Gastrocnemius medialis (tissue), 4 donors: ENCODE measurements at regions not wholly inside any gene's neighbourhood (a gene's known extent, or its start where the extent isn't known, plus 50 kb on each side); places are given as distances from the start of the nearest gene placed in this dataset.

Experiments
- CTCF ChIP-seq, 5 experiments: fragments of 450-650 bp in 3 of 5; fragments of 200-600 bp in 2 of 5; sonication (generic) in 2 of 5; IDR thresholded peaks in 4 of 5; conservative IDR thresholded peaks in 1 of 5; 1 replicate in 4 of 5; 2 replicates in 1 of 5; pipeline ENCODE4 v1.5.1; 2016 to 2019; ENCODE audit warnings: antibody characterized with exemption in 5 of 5, mild to moderate bottlenecking in 3 of 5, moderate library complexity in 3 of 5
- POLR2A ChIP-seq, 2 donors: fragments of 450-650 bp; IDR thresholded peaks; one replicate each; pipeline ENCODE4 v1.6.1; 2017; ENCODE audit warnings: antibody characterized with exemption in 2 of 2, mild to moderate bottlenecking in 2 of 2, moderate library complexity in 2 of 2

GRCh38 chr20:59491884-59492283, 112.5 kb upstream of the PHACTR3 start:
- TF ChIP-seq CTCF (IDR thresholded peaks at IDR 0.05 in 4 of 5, conservative IDR thresholded peaks at IDR 0.05 in 1 of 5): no peak
- no peak for TF ChIP-seq POLR2A (IDR thresholded peaks at IDR 0.05)
